H1 (cell line): ENCODE measurements at regions not wholly inside any gene's neighbourhood (a gene's known extent, or its start where the extent isn't known, plus 50 kb on each side); places are given as distances from the start of the nearest gene placed in this dataset.

Experiments used
- CTCF ChIA-PET: fragments of 300-600 bp; sonication (Branson Sonifier 250); formaldehyde crosslinking; loops from one replicate; lab custom pipeline; 2021; ENCODE audit not compliant: partially characterized antibody; lab: Charles Lee
- POLR2A ChIA-PET: fragments of 300-600 bp; sonication (Branson Sonifier 250); formaldehyde crosslinking; loops from one replicate; lab custom pipeline; 2021; ENCODE audit warnings: inconsistent platforms; ENCODE audit not compliant: partially characterized antibody; lab: Charles Lee
- DNase-seq, 2 experiments: peaks; one replicate each; pipeline versions ENCODE4 v3.0.0 to v3.0.0-alpha.2; 2010 to 2022; ENCODE audit warnings: low spot score in 2 of 2, low read depth in 1 of 2, mixed read lengths in 1 of 2
- FAIRE-seq: peaks from 2 replicates; lab custom pipeline; 2011; peaks lifted over from hg19 to GRCh38; lab: Jason Lieb, UNC
- H2AFZ ChIP-seq: 2 replicates; pipeline ENCODE4 v1.8.1; 2012; ENCODE audit warnings: low read length, inconsistent platforms
- H2AK5ac ChIP-seq: 2 replicates; pipeline ENCODE4 v1.6.1; 2013; ENCODE audit warnings: low read depth, low read length
- H2BK120ac ChIP-seq: replicated peaks from 2 replicates; pipeline ENCODE3; 2013; ENCODE audit warnings: low read depth, low read length, inconsistent platforms
- H2BK12ac ChIP-seq: 2 replicates; pipeline ENCODE4 v1.6.1; 2013; ENCODE audit warnings: low read depth, low read length
- H2BK15ac ChIP-seq: 2 replicates; pipeline ENCODE4 v1.6.1; 2013; ENCODE audit warnings: low read length
- H2BK20ac ChIP-seq: 2 replicates; pipeline ENCODE4 v1.6.1; 2013; ENCODE audit warnings: low read length
- H2BK5ac ChIP-seq: 2 replicates; pipeline ENCODE4 v1.6.1; 2013; ENCODE audit warnings: low read depth, low read length
- H3K14ac ChIP-seq: 2 replicates; pipeline ENCODE4 v1.6.1; 2013; ENCODE audit warnings: inconsistent platforms; ENCODE audit not compliant: insufficient read length
- H3K18ac ChIP-seq: 2 replicates; pipeline ENCODE4 v1.6.1; 2013; ENCODE audit warnings: low read length; ENCODE audit errors: extremely low read depth
- H3K23ac ChIP-seq: 2 replicates; pipeline ENCODE4 v1.6.1; 2013; ENCODE audit warnings: inconsistent platforms; ENCODE audit not compliant: insufficient read length
- H3K23me2 ChIP-seq: 2 replicates; pipeline ENCODE4 v1.6.1; 2013; ENCODE audit warnings: low read depth, low read length
- H3K27ac ChIP-seq: 2 replicates; pipeline ENCODE4 v1.6.1; 2011; ENCODE audit warnings: low read depth, low read length, inconsistent platforms
- H3K27me3 ChIP-seq, 4 experiments: replicated peaks in 1 of 4; 1 replicate in 1 of 4; 2 replicates in 3 of 4; pipeline versions ENCODE4 v1.6.1 to v1.8.1; 2011 to 2013; ENCODE audit warnings: low read length in 3 of 4, mild to moderate bottlenecking in 3 of 4, inconsistent platforms in 2 of 4, mixed read lengths in 2 of 4, moderate library complexity in 1 of 4; ENCODE audit not compliant: control insufficient read depth in 3 of 4, insufficient read depth in 3 of 4; ENCODE audit errors: extremely low read depth in 1 of 4
- H3K36me3 ChIP-seq, 4 experiments: 2 replicates each; pipeline versions ENCODE4 v1.6.1 to v1.8.1; 2011 to 2013; ENCODE audit warnings: mild to moderate bottlenecking in 4 of 4, low read length in 3 of 4, moderate library complexity in 2 of 4, control low read depth in 1 of 4, inconsistent platforms in 1 of 4; ENCODE audit not compliant: insufficient read depth in 4 of 4, control insufficient read depth in 2 of 4
- H3K4ac ChIP-seq: replicated peaks from 2 replicates; pipeline ENCODE3; 2013; ENCODE audit warnings: low read length, low read depth, mixed read lengths, inconsistent platforms; ENCODE audit not compliant: insufficient read length
- H3K4me1 ChIP-seq, 4 experiments: replicated peaks in 1 of 4; 1 replicate in 1 of 4; 2 replicates in 3 of 4; pipeline versions ENCODE4 v1.6.1 to v1.8.1; 2011 to 2013; ENCODE audit warnings: low read length in 3 of 4, inconsistent platforms in 2 of 4, mixed read lengths in 1 of 4; ENCODE audit not compliant: insufficient read depth in 4 of 4, control insufficient read depth in 3 of 4
- H3K4me2 ChIP-seq, 2 experiments: 2 replicates each; pipeline versions ENCODE4 v1.6.1 to v1.8.1; 2011 to 2013; ENCODE audit warnings: low read depth in 2 of 2, low read length in 2 of 2, control low read depth in 1 of 2, inconsistent platforms in 1 of 2, mild to moderate bottlenecking in 1 of 2; ENCODE audit not compliant: insufficient read depth in 1 of 2
- H3K4me3 ChIP-seq, 4 experiments: fragments of 200-600, 300-600 bp in 1 of 4; sonication (generic), shearing (Covaris generic), sonication (Bioruptor Twin) in 1 of 4; 2 replicates each; pipeline versions ENCODE4 v1.5.1 to v1.8.1; 2011 to 2016; ENCODE audit warnings: low read length in 4 of 4, low read depth in 3 of 4, control low read depth in 2 of 4, inconsistent platforms in 2 of 4, mild to moderate bottlenecking in 2 of 4, mixed read lengths in 1 of 4, moderate library complexity in 1 of 4; ENCODE audit not compliant: insufficient read depth in 2 of 4; ENCODE audit errors: extremely low read depth in 1 of 4
- H3K56ac ChIP-seq: replicated peaks from 2 replicates; pipeline ENCODE3; 2013; ENCODE audit warnings: low read depth, mild to moderate bottlenecking, mixed read lengths, low read length, inconsistent platforms; ENCODE audit not compliant: insufficient read length
- H3K79me1 ChIP-seq: 2 replicates; pipeline ENCODE4 v1.6.1; 2013; ENCODE audit warnings: low read depth, low read length, control low read depth
- H3K79me2 ChIP-seq, 2 experiments: 2 replicates each; pipeline versions ENCODE4 v1.6.1 to v1.8.1; 2012 to 2013; ENCODE audit warnings: low read length in 2 of 2, mild to moderate bottlenecking in 2 of 2, inconsistent platforms in 1 of 2; ENCODE audit not compliant: insufficient read depth in 2 of 2, control insufficient read depth in 1 of 2
- H3K9ac ChIP-seq, 4 experiments: replicated peaks in 1 of 4; 1 replicate in 1 of 4; 2 replicates in 3 of 4; pipeline versions ENCODE4 v1.6.1 to v1.8.1; 2011 to 2013; ENCODE audit warnings: low read depth in 3 of 4, low read length in 3 of 4, control low read depth in 2 of 4, mild to moderate bottlenecking in 2 of 4, moderate library complexity in 2 of 4, inconsistent platforms in 1 of 4; ENCODE audit errors: extremely low read depth in 1 of 4
- H3K9me3 ChIP-seq, 2 experiments: 2 replicates each; pipeline versions ENCODE4 v1.6.1 to v1.8.1; 2012 to 2013; ENCODE audit warnings: mild to moderate bottlenecking in 2 of 2, moderate library complexity in 2 of 2, control low read depth in 1 of 2, inconsistent platforms in 1 of 2, low read depth in 1 of 2, low read length in 1 of 2, mixed read lengths in 1 of 2; ENCODE audit not compliant: insufficient read depth in 2 of 2
- H4K20me1 ChIP-seq, 2 experiments: replicated peaks in 1 of 2; 2 replicates each; pipeline versions ENCODE3 to v1.8.1; 2011 to 2013; ENCODE audit warnings: inconsistent platforms in 2 of 2, low read length in 2 of 2, mild to moderate bottlenecking in 1 of 2; ENCODE audit not compliant: insufficient read depth in 2 of 2, control insufficient read depth in 1 of 2
- H4K5ac ChIP-seq: 2 replicates; pipeline ENCODE4 v1.6.1; 2013; ENCODE audit warnings: low read length, low read depth, mixed read lengths, inconsistent platforms; ENCODE audit not compliant: insufficient read length
- H4K8ac ChIP-seq: 2 replicates; pipeline ENCODE4 v1.8.0; 2013; ENCODE audit warnings: mild to moderate bottlenecking, moderate library complexity, low read length, inconsistent platforms; ENCODE audit not compliant: insufficient read depth; ENCODE audit errors: extremely low read depth
- H4K91ac ChIP-seq: replicated peaks from 2 replicates; pipeline ENCODE3; 2013; ENCODE audit warnings: low read length, mixed read lengths, inconsistent platforms; ENCODE audit not compliant: insufficient read length
- POLR2A ChIP-seq, 2 experiments: IDR thresholded peaks; 1 replicate in 1 of 2; 2 replicates in 1 of 2; pipeline ENCODE4 v1.6.1; 2011; ENCODE audit warnings: low read depth in 2 of 2, low read length in 2 of 2, mild to moderate bottlenecking in 2 of 2; ENCODE audit errors: control extremely low read depth in 1 of 2
- WGBS, 2 experiments: shearing (Covaris generic) in 1 of 2; methylation state at CpG; one replicate each; pipeline versions ENCODE4 v1.1.6 to v1.1.7; 2013 to 2015; ENCODE audit warnings: low lambda C conversion rate in 2 of 2, mixed read lengths in 2 of 2, inconsistent platforms in 1 of 2, low coverage in 1 of 2, missing lambda C conversion rate in 1 of 2; ENCODE audit not compliant: insufficient replicate concordance in 2 of 2, insufficient coverage in 1 of 2, insufficient read length in 1 of 2; ENCODE audit errors: extremely low coverage in 1 of 2, missing lambda C conversion rate in 1 of 2; 5-methylcytosine and 5-hydroxymethylcytosine counted together

DNA sequence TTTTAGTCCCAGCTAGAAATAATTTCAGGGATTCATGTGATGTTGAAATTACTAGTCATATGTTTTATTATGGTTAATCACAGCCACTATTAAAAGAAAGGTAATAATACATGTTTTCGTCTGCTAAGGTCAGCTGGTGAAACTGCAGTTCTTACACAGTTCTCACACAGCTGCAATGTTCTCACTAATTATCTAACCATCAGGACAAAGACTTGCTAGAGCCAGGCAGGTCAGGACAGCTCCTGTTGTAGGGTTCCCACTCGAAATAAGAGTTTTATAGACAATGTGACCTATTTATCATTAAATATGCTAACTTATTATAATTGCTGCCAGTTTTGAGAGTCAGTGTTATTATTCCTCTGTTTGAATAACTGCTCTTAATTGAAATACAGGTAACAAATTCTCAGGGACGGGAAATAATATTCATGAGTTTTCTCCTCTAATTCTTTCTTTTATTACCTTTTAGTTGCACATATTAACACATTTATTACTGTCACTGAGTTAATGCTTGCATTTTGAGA is 97.9 kb downstream of the GJA1 start:
- Histone ChIP-seq H2AK5ac (no peak overlapping the region), H3K4me3 (no peak overlapping the region), H2BK20ac (no peak overlapping the region), H3K79me1 (no peaks in the 10 kb centered on the region), H3K18ac (no peak overlapping the region; the same call in 1 of the 2 replicates), H3K4ac (no peak overlapping the region), H2BK5ac (no peak overlapping the region; the same call in 1 of the 2 replicates), H4K5ac (no peak overlapping the region), H3K56ac (no peak overlapping the region), H2BK120ac (no peak overlapping the region), H4K8ac (no peak overlapping the region), H2AFZ (no peak overlapping the region), H4K20me1 (no peaks in the 10 kb centered on the region), H3K79me2 (no peaks in the 10 kb centered on the region), H2BK12ac (no peak overlapping the region), H3K23ac (no peak overlapping the region), H3K9me3 (no peaks in the 10 kb centered on the region), H3K23me2 (no peaks in the 10 kb centered on the region), H4K91ac (no peak overlapping the region), H3K9ac (no peak overlapping the region), H3K36me3 (no peaks in the 10 kb centered on the region), H3K4me1 (no peaks in the 10 kb centered on the region), H2BK15ac (no peak overlapping the region), H3K14ac (no peak overlapping the region), H3K4me2 (no peak overlapping the region), H3K27me3 (no peaks in the 10 kb centered on the region), H3K27ac (no peak overlapping the region)
- DNase-seq (no peak), FAIRE-seq (no peak)
- POLR2A ChIA-PET: no interaction called here
- CTCF ChIA-PET: interaction anchor here (0.6 to 1.5 kb wide), 6 partner anchors 9 to 103 kb away, joined by 3 to 5 read pairs (median 4); no protein-coding TSS in a partner anchor
- TF ChIP-seq POLR2A (IDR thresholded peaks at IDR 0.05; ENCODE audit: control extremely low read depth in 1 of 2, low read depth in 2 of 2, low read length in 2 of 2): no peak
- 82% methylated on average over 3 of the region's 3 CpGs; no CpG with 5 or more reads in 1 of the 2 experiments for WGBS, 2 experiments
